Liver (tissue), 8 donors: ENCODE measurements at regions not wholly inside any gene's neighbourhood (a gene's known extent, or its start where the extent isn't known, plus 50 kb on each side); places are given as distances from the start of the nearest gene placed in this dataset.

Source experiments
- DNase-seq: peaks from one replicate; pipeline ENCODE4 v3.0.0-alpha.2; 2017; ENCODE audit warnings: low spot score
- H3K27ac ChIP-seq, 2 donors: one replicate each; pipeline ENCODE4 v1.7.0; 2013; ENCODE audit warnings: inconsistent platforms in 2 of 2, low read length in 2 of 2, control low read depth in 1 of 2, low read depth in 1 of 2, mild to moderate bottlenecking in 1 of 2
- H3K27me3 ChIP-seq, 4 donors: one replicate each; pipeline versions ENCODE4 v1.6.1 to v1.7.0; 2013; ENCODE audit warnings: low read length in 3 of 4, inconsistent platforms in 1 of 4, mild to moderate bottlenecking in 1 of 4, moderate library complexity in 1 of 4; ENCODE audit not compliant: control insufficient read depth in 4 of 4, insufficient read depth in 4 of 4
- H3K36me3 ChIP-seq, 4 donors: one replicate each; pipeline versions ENCODE4 v1.6.1 to v1.7.0; 2013; ENCODE audit warnings: low read length in 3 of 4, mild to moderate bottlenecking in 3 of 4, low read depth in 1 of 4, moderate library complexity in 1 of 4; ENCODE audit not compliant: control insufficient read depth in 4 of 4, insufficient read depth in 3 of 4
- H3K4me1 ChIP-seq, 4 donors: one replicate each; pipeline versions ENCODE4 v1.6.1 to v1.7.0; 2013; ENCODE audit warnings: low read length in 3 of 4, mild to moderate bottlenecking in 3 of 4, moderate library complexity in 1 of 4; ENCODE audit not compliant: control insufficient read depth in 4 of 4, insufficient read depth in 4 of 4
- H3K4me3 ChIP-seq, 3 donors: one replicate each; pipeline versions ENCODE4 v1.6.1 to v1.7.0; 2013; ENCODE audit warnings: low read length in 3 of 3, control low read depth in 1 of 3, low read depth in 1 of 3, mild to moderate bottlenecking in 1 of 3
- H3K9ac ChIP-seq, 2 donors: one replicate each; pipeline ENCODE4 v1.7.0; 2013; ENCODE audit warnings: low read length in 2 of 2, mild to moderate bottlenecking in 2 of 2, moderate library complexity in 2 of 2, control low read depth in 1 of 2, low read depth in 1 of 2
- H3K9me3 ChIP-seq, 4 donors: one replicate each; pipeline versions ENCODE4 v1.6.1 to v1.7.0; 2013; ENCODE audit warnings: low read length in 3 of 4; ENCODE audit not compliant: control insufficient read depth in 4 of 4
- ATF3 ChIP-seq: IDR thresholded peaks from 2 replicates; pipeline ENCODE4 v1.6.1; 2016; ENCODE audit warnings: antibody characterized with exemption
- CTCF ChIP-seq: fragments of 150-350 bp; IDR thresholded peaks from 2 replicates; pipeline ENCODE4 v1.5.1; 2017; ENCODE audit warnings: improper control_type of control experiment, low read depth, low read length; ENCODE audit not compliant: missing input control
- EGR1 ChIP-seq, 2 donors: IDR thresholded peaks; 2 replicates each; pipeline ENCODE4 v1.6.1; 2016 to 2018; ENCODE audit warnings: antibody characterized with exemption in 2 of 2, low read depth in 2 of 2
- FOXA1 ChIP-seq: IDR thresholded peaks from 2 replicates; pipeline ENCODE4 v1.6.1; 2016; ENCODE audit warnings: antibody characterized with exemption
- FOXA2 ChIP-seq: IDR thresholded peaks from 2 replicates; pipeline ENCODE4 v1.6.1; 2016; ENCODE audit warnings: antibody characterized with exemption
- GABPA ChIP-seq, 2 donors: IDR thresholded peaks in 1 of 2; conservative IDR thresholded peaks in 1 of 2; 2 replicates each; pipeline ENCODE4 v1.6.1; 2016; ENCODE audit warnings: antibody characterized with exemption in 2 of 2, mild to moderate bottlenecking in 1 of 2, moderate library complexity in 1 of 2
- HNF4A ChIP-seq, 2 donors: conservative IDR thresholded peaks; 2 replicates each; pipeline ENCODE4 v1.6.1; 2016; ENCODE audit warnings: antibody characterized with exemption in 2 of 2, mild to moderate bottlenecking in 2 of 2
- HNF4G ChIP-seq: IDR thresholded peaks from 2 replicates; pipeline ENCODE4 v1.6.1; 2016; ENCODE audit warnings: antibody characterized with exemption
- JUND ChIP-seq, 2 donors: IDR thresholded peaks; 2 replicates each; pipeline ENCODE4 v1.6.1; 2016; ENCODE audit warnings: antibody characterized with exemption in 2 of 2
- MAX ChIP-seq: IDR thresholded peaks from 2 replicates; pipeline ENCODE4 v1.6.1; 2016; ENCODE audit warnings: antibody characterized with exemption
- NR2F2 ChIP-seq: IDR thresholded peaks from 2 replicates; pipeline ENCODE4 v1.6.1; 2016; ENCODE audit warnings: antibody characterized with exemption
- RAD21 ChIP-seq, 2 donors: IDR thresholded peaks; 2 replicates each; pipeline ENCODE4 v1.6.1; 2016; ENCODE audit warnings: antibody characterized with exemption in 2 of 2, mild to moderate bottlenecking in 2 of 2
- REST ChIP-seq: IDR thresholded peaks from 2 replicates; pipeline ENCODE4 v1.6.1; 2016; ENCODE audit warnings: antibody characterized with exemption, mild to moderate bottlenecking
- RXRA ChIP-seq, 2 donors: IDR thresholded peaks; 2 replicates each; pipeline ENCODE4 v1.6.1; 2017 to 2018; ENCODE audit warnings: antibody characterized with exemption in 2 of 2, mild to moderate bottlenecking in 1 of 2
- SP1 ChIP-seq: IDR thresholded peaks from 2 replicates; pipeline ENCODE4 v1.6.1; 2018; ENCODE audit warnings: antibody characterized with exemption, mild to moderate bottlenecking
- TAF1 ChIP-seq: conservative IDR thresholded peaks from 2 replicates; pipeline ENCODE4 v1.6.1; 2016; ENCODE audit warnings: antibody characterized with exemption, mild to moderate bottlenecking
- YY1 ChIP-seq: IDR thresholded peaks from 2 replicates; pipeline ENCODE4 v1.6.1; 2016; ENCODE audit warnings: antibody characterized with exemption, mild to moderate bottlenecking
- WGBS: extraction: QIAGEN DNeasy Blood & Tissue Kit; methylation state at CpG from one replicate; pipeline ENCODE4 v1.1.7; 2013; 5-methylcytosine and 5-hydroxymethylcytosine counted together
- TF ChIP-seq, protein P1 (sequence below): IDR thresholded peaks from 2 replicates; pipeline ENCODE4 v1.6.1; 2016; ENCODE audit warnings: antibody characterized with exemption
- donor health status: healthy.
- donor health status: healthy.
- donor health status: healthy.
- donor health status: healthy.
- donor health status: healthy.

DNA sequence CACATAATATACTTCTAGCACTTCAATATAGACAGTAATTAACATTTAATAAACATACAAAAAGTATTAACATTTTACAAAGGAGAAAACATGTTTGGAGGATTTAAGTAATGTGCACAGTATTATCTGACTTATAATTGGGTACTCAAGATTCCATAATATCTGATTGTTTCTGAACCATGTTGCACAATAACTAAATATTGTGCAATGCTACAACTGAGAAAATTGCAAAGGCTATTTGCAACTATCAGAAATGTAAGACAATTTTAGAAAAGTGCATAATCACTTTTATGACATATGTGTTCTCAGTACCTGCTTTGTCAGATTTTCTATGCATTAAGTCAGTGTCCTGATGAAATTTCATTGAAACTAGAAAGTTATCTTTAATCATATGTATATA lies 934.6 kb downstream of the SOCS6 start:
- Histone ChIP-seq H3K9me3 (no peaks in the 10 kb centered on the region), H3K27ac (no peak overlapping the region), H3K4me3 (no peak overlapping the region), H3K4me1 (no peaks in the 10 kb centered on the region), H3K27me3 (no peaks in the 10 kb centered on the region), H3K9ac (no peak overlapping the region), H3K36me3 (no peaks in the 10 kb centered on the region)
- TF ChIP-seq TAF1: no peak
- no peak for TF ChIP-seq REST
- TF ChIP-seq EGR1 (IDR thresholded peaks at IDR 0.05; ENCODE audit: low read depth in 2 of 2): no peak
- no peak for TF ChIP-seq ATF3
- no peak for TF ChIP-seq JUND (IDR thresholded peaks at IDR 0.05)
- TF ChIP-seq HNF4A (conservative IDR thresholded peaks at IDR 0.05): no peak
- no peak for TF ChIP-seq RAD21 (IDR thresholded peaks at IDR 0.05)
- TF ChIP-seq FOXA2: no peak
- TF ChIP-seq MAX: no peak
- TF ChIP-seq, protein P1, sequence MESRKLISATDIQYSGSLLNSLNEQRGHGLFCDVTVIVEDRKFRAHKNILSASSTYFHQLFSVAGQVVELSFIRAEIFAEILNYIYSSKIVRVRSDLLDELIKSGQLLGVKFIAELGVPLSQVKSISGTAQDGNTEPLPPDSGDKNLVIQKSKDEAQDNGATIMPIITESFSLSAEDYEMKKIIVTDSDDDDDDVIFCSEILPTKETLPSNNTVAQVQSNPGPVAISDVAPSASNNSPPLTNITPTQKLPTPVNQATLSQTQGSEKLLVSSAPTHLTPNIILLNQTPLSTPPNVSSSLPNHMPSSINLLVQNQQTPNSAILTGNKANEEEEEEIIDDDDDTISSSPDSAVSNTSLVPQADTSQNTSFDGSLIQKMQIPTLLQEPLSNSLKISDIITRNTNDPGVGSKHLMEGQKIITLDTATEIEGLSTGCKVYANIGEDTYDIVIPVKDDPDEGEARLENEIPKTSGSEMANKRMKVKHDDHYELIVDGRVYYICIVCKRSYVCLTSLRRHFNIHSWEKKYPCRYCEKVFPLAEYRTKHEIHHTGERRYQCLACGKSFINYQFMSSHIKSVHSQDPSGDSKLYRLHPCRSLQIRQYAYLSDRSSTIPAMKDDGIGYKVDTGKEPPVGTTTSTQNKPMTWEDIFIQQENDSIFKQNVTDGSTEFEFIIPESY: no peak
- no peak for TF ChIP-seq YY1
- no peak for TF ChIP-seq RXRA (IDR thresholded peaks at IDR 0.05)
- TF ChIP-seq CTCF: no peak
- no peak for TF ChIP-seq GABPA (IDR thresholded peaks at IDR 0.05 in 1 of 2, conservative IDR thresholded peaks at IDR 0.05 in 1 of 2)
- no peak for TF ChIP-seq SP1
- no peak for TF ChIP-seq NR2F2
- no peak for TF ChIP-seq FOXA1
- no peak for TF ChIP-seq HNF4G
- no peak for DNase-seq

GRCh38 chr18:71221405-71221804 lies 932.6 kb downstream of the SOCS6 start:
- Histone ChIP-seq H3K36me3 (no peaks in the 10 kb centered on the region), H3K9me3 (no peaks in the 10 kb centered on the region), H3K9ac (no peak overlapping the region), H3K27ac (no peak overlapping the region), H3K27me3 (no peaks in the 10 kb centered on the region), H3K4me3 (no peak overlapping the region), H3K4me1 (no peaks in the 10 kb centered on the region)
- WGBS: 83% methylated on average over 6 of the region's 6 CpGs
- DNase-seq: no peak
- TF ChIP-seq HNF4G (no peak), MAX (no peak), ATF3 (no peak), TAF1 (no peak), YY1 (no peak), EGR1 (IDR thresholded peaks at IDR 0.05; ENCODE audit: low read depth in 2 of 2) (no peak), REST (no peak)
